Inferior parietal cortex (tissue), 1 donor: ENCODE measurements at regions not wholly inside any gene's neighbourhood (a gene's known extent, or its start where the extent isn't known, plus 50 kb on each side); places are given as distances from the start of the nearest gene placed in this dataset.

ENCODE experiments used
- DNase-seq: peaks from one replicate; pipeline ENCODE4 v3.0.0-alpha.2; 2016; ENCODE audit errors: extremely low spot score

- peak; percentile 46 for DNase-seq
Measured at GRCh38 chr5:124922255-124922975, 176.0 kb upstream of the ZNF608 start.

GRCh38 chr5:124923131-124923530, 176.7 kb upstream of the ZNF608 start:
- DNase-seq = peak; percentile 91

GRCh38 chr5:124924729-124925128, 178.3 kb upstream of the ZNF608 start:
- DNase-seq = no peak

- DNase-seq = no peak
Measured at GRCh38 chr5:124927735-124928134, 181.3 kb upstream of the ZNF608 start.

DNA sequence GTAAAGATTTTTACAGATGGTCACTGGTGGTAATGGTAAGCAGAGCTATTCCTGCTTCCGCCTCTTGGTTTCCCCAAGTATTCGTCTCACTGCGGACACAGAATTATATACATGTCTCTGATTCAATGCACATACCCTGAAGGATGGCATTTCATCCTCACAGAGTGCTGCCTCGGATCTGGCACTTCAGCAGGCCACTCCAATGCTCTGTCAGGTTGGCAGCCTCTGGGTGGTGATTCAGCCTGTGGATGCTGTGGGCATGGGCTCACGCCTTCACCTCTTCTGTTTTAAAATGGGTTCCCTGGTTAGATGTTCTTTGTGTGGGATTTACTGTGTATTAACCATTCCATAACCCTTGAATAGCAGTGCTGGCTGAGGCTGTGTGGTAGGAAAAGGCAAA, 182.6 kb upstream of the ZNF608 start:
- DNase-seq = no peak

GRCh38 chr5:124932791-124933600, 186.6 kb upstream of the ZNF608 start:
- no peak for DNase-seq

- DNase-seq = no peak
Measured at GRCh38 chr5:124935065-124935464, 188.6 kb upstream of the ZNF608 start.

DNA sequence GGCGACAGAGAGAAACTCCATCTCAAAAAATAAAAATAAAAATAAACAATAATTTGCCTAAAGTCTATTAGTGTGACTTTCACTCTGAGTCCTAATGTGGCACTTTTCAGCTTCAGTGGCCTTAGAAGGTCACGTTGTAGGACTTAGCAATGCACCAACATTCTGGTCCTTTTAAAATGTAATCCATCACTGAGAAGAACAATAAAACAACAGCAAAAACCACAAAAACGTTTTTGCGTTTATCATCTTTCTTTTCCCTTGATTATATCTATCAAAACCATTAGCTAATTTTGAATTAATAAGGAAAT, 190.1 kb upstream of the ZNF608 start:
- no peak for DNase-seq

GRCh38 chr5:124941051-124942049, 194.9 kb upstream of the ZNF608 start:
- no peak for DNase-seq

- no peak for DNase-seq
Measured at GRCh38 chr5:124948062-124948753, 201.8 kb upstream of the ZNF608 start.

DNA sequence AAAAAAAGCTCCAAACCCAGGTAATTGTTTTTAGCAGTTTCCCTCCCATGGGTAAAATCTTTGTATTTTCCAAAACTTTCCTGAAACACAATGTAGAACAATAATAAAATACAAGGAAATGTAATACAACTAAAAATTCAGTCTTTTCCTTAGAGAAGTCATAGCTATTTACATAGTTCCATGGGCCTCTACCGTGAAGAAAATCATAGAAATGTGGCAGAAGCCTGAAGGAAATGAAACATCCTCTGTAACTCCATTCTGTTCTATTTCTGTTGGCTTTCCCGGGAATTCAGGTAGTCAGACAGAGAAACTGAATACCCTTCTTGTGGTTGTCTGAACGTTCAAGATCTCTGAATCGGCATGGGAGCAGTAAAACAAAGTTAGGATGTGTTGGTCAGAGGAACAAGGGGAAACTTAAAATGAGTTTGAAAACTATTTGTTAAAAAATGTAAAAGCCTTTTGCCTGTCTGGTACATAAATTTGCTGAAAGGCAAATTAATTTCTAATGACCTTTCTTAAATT, 202.4 kb upstream of the ZNF608 start:
- no peak for DNase-seq

- no peak for DNase-seq
Measured at GRCh38 chr5:124949862-124950261, 203.4 kb upstream of the ZNF608 start.

- DNase-seq = no peak
Measured at GRCh38 chr5:124951105-124951504, 204.7 kb upstream of the ZNF608 start.

GRCh38 chr5:124951661-124952060, 205.2 kb upstream of the ZNF608 start:
- no peak for DNase-seq

GRCh38 chr5:124952079-124952478, 205.6 kb upstream of the ZNF608 start:
- no peak for DNase-seq

GRCh38 chr5:124952566-124952965, 206.1 kb upstream of the ZNF608 start:
- no peak for DNase-seq

DNA sequence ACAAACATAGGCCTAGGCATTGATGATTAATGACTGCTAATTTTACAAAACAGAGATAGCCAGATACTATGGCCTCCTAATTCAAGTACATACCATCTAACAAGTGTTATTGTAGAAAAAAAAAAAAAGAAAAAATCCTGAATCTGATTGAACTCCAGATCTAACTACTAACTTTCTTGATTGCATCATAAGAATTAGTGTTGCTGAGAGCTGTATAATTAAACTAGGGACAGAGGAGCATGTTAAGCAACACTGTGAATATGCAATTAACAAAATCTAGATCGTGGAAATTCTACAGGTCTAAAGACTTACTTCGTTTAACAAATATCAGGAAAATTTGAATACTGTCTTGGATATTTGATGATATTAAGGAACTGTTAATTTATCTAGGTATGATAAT, 208.3 kb upstream of the ZNF608 start:
- DNase-seq = no peak

GRCh38 chr5:124956471-124957029, 210.1 kb upstream of the ZNF608 start:
- no peak for DNase-seq

DNA sequence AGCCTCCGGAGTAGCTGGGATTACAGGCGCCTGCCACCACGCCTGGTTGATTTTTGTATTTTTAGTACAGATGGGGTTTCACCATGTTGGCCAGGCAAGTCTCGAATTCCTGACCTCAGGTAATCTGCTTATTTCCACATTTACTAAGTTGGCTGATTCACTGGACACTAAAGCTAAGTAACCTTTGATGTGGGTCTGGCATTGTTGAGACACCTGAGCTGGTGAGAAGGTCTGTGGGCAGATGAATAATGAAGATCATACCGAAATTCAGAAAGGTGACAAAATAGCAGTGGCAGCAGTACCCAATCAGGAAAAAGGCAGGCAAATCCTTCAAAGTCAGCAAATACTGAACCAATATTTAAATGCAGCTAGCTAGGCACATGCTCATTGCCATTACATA, 210.6 kb upstream of the ZNF608 start:
- no peak for DNase-seq

DNA sequence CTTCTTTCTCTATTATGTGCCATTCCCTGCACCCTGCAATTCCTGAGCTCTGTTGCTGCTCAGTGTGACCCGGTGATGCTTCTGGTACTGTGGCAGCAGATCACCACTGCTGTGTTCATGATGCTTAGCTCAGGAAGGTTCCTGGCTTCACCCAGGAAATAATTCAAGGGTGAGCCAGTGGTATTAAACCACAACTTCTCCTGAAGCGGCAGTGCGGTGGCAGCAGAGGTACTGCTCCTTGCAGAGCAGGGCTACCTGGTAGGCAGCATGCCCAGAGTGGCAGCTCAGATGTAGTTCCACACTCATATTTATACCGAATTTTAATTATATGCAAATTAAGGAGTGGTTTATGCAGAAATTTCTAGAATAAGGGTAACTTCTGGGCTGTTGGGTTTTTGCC, 213.8 kb upstream of the ZNF608 start:
- DNase-seq = no peak

DNA sequence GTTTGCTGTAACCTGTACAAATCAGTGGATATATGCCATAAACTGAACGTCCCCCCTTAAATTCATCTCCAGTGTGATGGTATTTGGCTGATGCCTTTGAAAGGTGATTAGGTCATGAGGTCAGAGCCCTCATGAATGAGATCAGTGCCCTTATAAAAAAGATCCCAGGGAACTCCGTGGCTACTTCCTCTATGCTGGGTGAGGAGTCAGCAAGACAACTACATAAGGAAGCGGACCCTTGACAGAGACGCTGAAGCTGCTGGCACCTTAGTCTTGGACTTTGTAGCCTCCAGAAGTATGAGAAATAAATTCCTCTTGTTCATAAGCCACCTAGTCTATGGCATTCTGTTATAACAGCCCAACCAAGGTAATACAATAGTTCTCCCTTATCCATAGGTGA, 215.1 kb upstream of the ZNF608 start:
- no peak for DNase-seq
